CD4-positive, CD25-positive, alpha-beta regulatory T cell (primary cell): ENCODE measurements at regions not wholly inside any gene's neighbourhood (a gene's known extent, or its start where the extent isn't known, plus 50 kb on each side); places are given as distances from the start of the nearest gene placed in this dataset.

Experiments used
- ATAC-seq, 2 donors: fragments of 150-1000 bp; cut with Tn5 transposase; one replicate each; pipeline ENCODE4 v1.10.0; 2021; ENCODE audit warnings: low read depth in 2 of 2, moderate number of reproducible peaks in 2 of 2, moderate library complexity in 1 of 2
- DNase-seq, 3 donors: peaks; one replicate each; pipeline versions ENCODE4 v3.0.0 to v3.0.0-alpha.2; 2012 to 2022; ENCODE audit warnings: mixed read lengths in 1 of 3
- H3K27ac ChIP-seq: one replicate; pipeline ENCODE4 v1.7.0; 2013; ENCODE audit warnings: mild to moderate bottlenecking, low read length; ENCODE audit not compliant: insufficient read depth, poor library complexity, severe bottlenecking
- H3K27me3 ChIP-seq: one replicate; pipeline ENCODE4 v1.7.0; 2013; ENCODE audit warnings: low read length; ENCODE audit not compliant: control insufficient read depth, insufficient read depth
- H3K36me3 ChIP-seq: one replicate; pipeline ENCODE4 v1.7.0; 2013; ENCODE audit warnings: mild to moderate bottlenecking, low read length, moderate library complexity; ENCODE audit not compliant: control insufficient read depth, insufficient read depth
- H3K4me1 ChIP-seq: 2 replicates; pipeline ENCODE4 v1.7.0; 2013; ENCODE audit warnings: mild to moderate bottlenecking, low read length; ENCODE audit not compliant: insufficient read depth, control insufficient read depth, poor library complexity, severe bottlenecking
- H3K4me3 ChIP-seq: one replicate; pipeline ENCODE4 v1.7.0; 2013; ENCODE audit warnings: low read depth, mild to moderate bottlenecking, low read length, moderate library complexity
- H3K9me3 ChIP-seq, 2 experiments: 1 replicate in 1 of 2; 2 replicates in 1 of 2; pipeline ENCODE4 v1.7.0; 2013; ENCODE audit warnings: low read length in 2 of 2, mild to moderate bottlenecking in 1 of 2, moderate library complexity in 1 of 2; ENCODE audit not compliant: control insufficient read depth in 2 of 2
- H3K27ac Mint-ChIP-seq, 3 donors: one replicate each; pipeline ENCODE4 v1.8.0; 2020 to 2022; ENCODE audit warnings: mild to moderate bottlenecking in 3 of 3, mixed read lengths in 3 of 3, moderate library complexity in 2 of 3
- H3K27me3 Mint-ChIP-seq: one replicate; pipeline ENCODE4 v1.8.0; 2022; ENCODE audit warnings: mild to moderate bottlenecking, mixed read lengths
- H3K36me3 Mint-ChIP-seq: one replicate; pipeline ENCODE4 v1.8.0; 2020; ENCODE audit warnings: mixed read lengths
- H3K4me1 Mint-ChIP-seq, 4 donors: one replicate each; pipeline ENCODE4 v1.8.0; 2020 to 2022; ENCODE audit warnings: mixed read lengths in 4 of 4, mild to moderate bottlenecking in 1 of 4
- H3K4me3 Mint-ChIP-seq, 4 donors: one replicate each; pipeline ENCODE4 v1.8.0; 2020 to 2022; ENCODE audit warnings: mild to moderate bottlenecking in 4 of 4, mixed read lengths in 4 of 4, moderate library complexity in 3 of 4
- H3K9me3 Mint-ChIP-seq, 7 donors: one replicate each; pipeline ENCODE4 v1.8.0; 2020 to 2022; ENCODE audit warnings: mixed read lengths in 7 of 7, mild to moderate bottlenecking in 3 of 7, moderate library complexity in 2 of 7

DNA sequence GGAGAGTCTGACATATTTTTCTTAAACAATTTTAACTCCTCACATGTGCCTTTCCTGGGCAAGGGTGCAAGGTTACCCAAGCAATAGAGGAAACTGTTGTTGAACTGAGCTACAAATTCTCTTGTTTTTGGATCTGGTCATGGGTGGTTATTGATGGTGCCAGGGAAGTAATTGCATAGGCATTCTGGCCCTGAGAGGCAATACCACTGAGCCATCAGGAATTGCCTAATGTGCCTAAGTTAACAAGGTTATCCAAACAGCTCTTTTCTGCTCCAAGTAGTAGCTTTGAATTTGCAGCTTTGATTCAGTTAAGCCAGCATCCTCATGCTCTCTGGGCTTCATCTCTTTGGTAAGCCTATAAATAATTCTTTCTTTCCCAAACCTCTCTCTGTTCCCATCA is 266.0 kb upstream of the BTBD3 start:
- peaks cover 0 to 4% of the 10 kb centered on the region in 2 experiments for H3K9me3 ChIP-seq
- Mint-ChIP-seq H3K36me3 (no peaks in the 10 kb centered on the region), H3K27ac (no peak overlapping the region), H3K9me3 (peaks cover 0 to 15% (median 4%) of the 10 kb centered on the region in 7 donors), H3K4me3 (no peak overlapping the region), H3K27me3 (no peaks in the 10 kb centered on the region), H3K4me1 (no peaks in the 10 kb centered on the region)
- no peaks in the 10 kb centered on the region for H3K36me3 ChIP-seq
- H3K27ac ChIP-seq, result no peak overlapping the region
- H3K27me3 ChIP-seq, result no peaks in the 10 kb centered on the region
- ATAC-seq, result no peak
- H3K4me1 ChIP-seq, result no peaks in the 10 kb centered on the region
- DNase-seq, result no peak
- H3K4me3 ChIP-seq, result no peak overlapping the region

GRCh38 chr20:11652128-11652527 is 265.6 kb upstream of the BTBD3 start:
- Mint-ChIP-seq H3K27me3 (no peaks in the 10 kb centered on the region), H3K4me3 (no peak overlapping the region), H3K9me3 (peaks cover 0 to 15% (median 4%) of the 10 kb centered on the region in 7 donors), H3K27ac (no peak overlapping the region), H3K4me1 (no peaks in the 10 kb centered on the region), H3K36me3 (no peaks in the 10 kb centered on the region)
- no peak for DNase-seq
- no peak for ATAC-seq
- Histone ChIP-seq H3K4me3 (no peak overlapping the region), H3K36me3 (no peaks in the 10 kb centered on the region), H3K4me1 (no peaks in the 10 kb centered on the region), H3K9me3 (no peaks in the 10 kb centered on the region), H3K27me3 (no peaks in the 10 kb centered on the region), H3K27ac (no peak overlapping the region)

DNA sequence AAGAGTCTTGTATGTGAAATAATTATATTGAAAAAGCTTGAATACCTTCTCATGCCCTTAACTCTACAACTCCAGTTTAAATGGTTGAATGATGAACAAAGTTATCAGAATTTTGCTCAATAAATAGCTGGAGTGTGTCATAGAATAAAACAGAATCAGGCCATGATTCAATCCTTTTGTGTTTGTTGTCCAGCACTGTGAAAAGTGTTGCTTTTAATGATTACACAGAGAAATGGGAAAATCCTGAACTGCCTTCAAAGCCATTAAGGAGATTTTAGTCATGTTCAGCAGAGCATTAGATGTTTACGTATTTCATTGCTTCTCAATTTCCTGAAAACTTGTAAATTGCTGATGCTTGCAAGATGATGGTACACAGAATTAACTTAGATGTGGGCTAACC is 262.9 kb upstream of the BTBD3 start:
- ATAC-seq, result no peak
- Mint-ChIP-seq H3K27ac (no peak overlapping the region), H3K4me1 (no peaks in the 10 kb centered on the region), H3K27me3 (no peaks in the 10 kb centered on the region), H3K4me3 (no peak overlapping the region), H3K36me3 (no peaks in the 10 kb centered on the region), H3K9me3 (peaks cover 0 to 23% (median 5%) of the 10 kb centered on the region in 7 donors)
- Histone ChIP-seq H3K27me3 (no peaks in the 10 kb centered on the region), H3K4me3 (no peak overlapping the region), H3K9me3 (no peaks in the 10 kb centered on the region), H3K4me1 (no peaks in the 10 kb centered on the region), H3K27ac (no peak overlapping the region), H3K36me3 (no peaks in the 10 kb centered on the region)
- no peak for DNase-seq

GRCh38 chr20:11660673-11661072 is 257.0 kb upstream of the BTBD3 start:
- DNase-seq, result no peak
- H3K4me3 Mint-ChIP-seq, result no peak overlapping the region

GRCh38 chr20:11671015-11671511 is 246.6 kb upstream of the BTBD3 start:
- no peak overlapping the region for H3K27ac Mint-ChIP-seq
- no peaks in the 10 kb centered on the region for H3K4me1 ChIP-seq
- DNase-seq (no peak), ATAC-seq (no peak)
- no peak overlapping the region for H3K4me3 ChIP-seq
- no peaks in the 10 kb centered on the region for H3K4me1 Mint-ChIP-seq
- H3K27me3 Mint-ChIP-seq, result no peaks in the 10 kb centered on the region
- no peaks in the 10 kb centered on the region for H3K36me3 Mint-ChIP-seq
- H3K36me3 ChIP-seq, result no peaks in the 10 kb centered on the region
- no peak overlapping the region for H3K27ac ChIP-seq
- H3K9me3 ChIP-seq, result no peaks in the 10 kb centered on the region
- peaks cover 0 to 20% (median 6%) of the 10 kb centered on the region in 7 donors for H3K9me3 Mint-ChIP-seq
- no peaks in the 10 kb centered on the region for H3K27me3 ChIP-seq
- H3K4me3 Mint-ChIP-seq, result no peak overlapping the region

More at GRCh38 chr20:11660673-11661072, 257.0 kb upstream of the BTBD3 start:
- Histone ChIP-seq H3K4me1 (no peaks in the 10 kb centered on the region), H3K27me3 (no peaks in the 10 kb centered on the region), H3K9me3 (no peaks in the 10 kb centered on the region), H3K36me3 (no peaks in the 10 kb centered on the region), H3K27ac (no peak overlapping the region), H3K4me3 (no peak overlapping the region)
- no peak overlapping the region for H3K27ac Mint-ChIP-seq
- H3K4me1 Mint-ChIP-seq, result no peaks in the 10 kb centered on the region
- H3K27me3 Mint-ChIP-seq, result no peaks in the 10 kb centered on the region
- no peak for ATAC-seq
- H3K36me3 Mint-ChIP-seq, result no peaks in the 10 kb centered on the region
- peaks cover 0 to 15% (median 3%) of the 10 kb centered on the region in 7 donors for H3K9me3 Mint-ChIP-seq

DNA sequence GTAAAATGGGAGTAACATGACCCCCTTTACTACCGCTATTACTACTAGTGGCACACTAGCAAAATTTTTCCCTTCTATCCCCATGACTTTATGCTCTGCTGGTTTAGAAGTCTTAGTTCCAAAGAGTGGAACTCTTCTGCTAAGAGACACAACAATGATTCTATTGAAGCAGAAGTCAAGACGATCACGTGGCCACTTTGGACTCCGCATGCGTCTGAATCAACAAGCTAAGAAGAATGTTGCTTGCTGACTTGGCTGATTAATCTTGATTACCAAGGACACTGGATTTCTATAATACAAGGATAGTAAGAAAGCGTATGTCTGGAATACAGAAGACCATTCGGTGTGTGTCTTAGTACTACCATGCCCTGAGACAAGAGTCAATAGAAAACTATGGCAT is 244.7 kb upstream of the BTBD3 start:
- no peak overlapping the region for H3K4me3 ChIP-seq
- H3K9me3 ChIP-seq, result no peaks in the 10 kb centered on the region
- H3K27ac ChIP-seq, result no peak overlapping the region
- no peaks in the 10 kb centered on the region for H3K36me3 ChIP-seq
- Mint-ChIP-seq H3K4me3 (no peak overlapping the region), H3K9me3 (peaks cover 0 to 20% (median 4%) of the 10 kb centered on the region in 7 donors), H3K27ac (no peak overlapping the region), H3K27me3 (no peaks in the 10 kb centered on the region), H3K4me1 (no peaks in the 10 kb centered on the region), H3K36me3 (no peaks in the 10 kb centered on the region)
- H3K27me3 ChIP-seq, result no peaks in the 10 kb centered on the region
- ATAC-seq (no peak), DNase-seq (no peak)
- H3K4me1 ChIP-seq, result no peaks in the 10 kb centered on the region

DNA sequence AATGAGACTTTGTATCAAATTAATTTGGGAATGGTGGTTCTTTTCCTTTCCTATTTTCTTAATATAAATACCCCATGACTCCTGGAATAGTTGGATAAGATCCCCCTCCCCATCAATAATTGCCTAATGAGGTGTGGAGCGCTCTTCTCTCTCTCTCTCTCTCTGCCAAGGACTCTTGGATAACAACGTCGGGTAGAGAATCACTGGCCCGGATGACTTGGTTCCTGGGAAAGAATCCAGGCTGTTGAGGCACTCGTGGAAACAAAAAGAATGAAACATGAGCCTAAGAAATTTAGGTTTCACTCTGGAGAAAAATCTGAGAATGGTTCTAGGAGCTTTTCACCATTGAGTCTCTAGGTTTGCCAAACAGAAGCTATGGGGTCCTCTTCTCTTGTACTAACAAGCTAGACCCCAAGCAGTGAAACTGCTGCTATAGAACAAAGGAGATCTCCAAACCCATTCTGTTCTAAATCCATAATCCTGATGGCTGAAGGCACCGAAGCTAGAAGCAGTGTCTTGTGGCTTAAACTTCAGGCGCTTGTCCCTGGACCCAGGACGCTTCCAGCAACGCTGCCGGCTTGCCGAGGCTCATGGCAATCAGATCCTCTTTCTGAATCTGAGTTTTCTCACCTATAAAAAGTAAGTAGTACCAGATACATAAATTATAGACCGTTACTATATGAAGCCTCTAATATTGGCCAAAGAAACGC is 241.6 kb upstream of the BTBD3 start:
- no peaks in the 10 kb centered on the region for H3K4me1 ChIP-seq
- H3K36me3 ChIP-seq, result no peaks in the 10 kb centered on the region
- H3K4me3 Mint-ChIP-seq, result no peak overlapping the region
- no peak overlapping the region for H3K27ac ChIP-seq
- ATAC-seq, result no peak
- H3K4me1 Mint-ChIP-seq, result no peaks in the 10 kb centered on the region
- H3K4me3 ChIP-seq, result no peak overlapping the region
- no peaks in the 10 kb centered on the region for H3K36me3 Mint-ChIP-seq
- no peaks in the 10 kb centered on the region for H3K27me3 ChIP-seq
- DNase-seq, result no peak
- H3K9me3 Mint-ChIP-seq, result peaks cover 0 to 19% (median 4%) of the 10 kb centered on the region in 7 donors
- H3K27me3 Mint-ChIP-seq, result no peaks in the 10 kb centered on the region
- peaks cover 0 to 3% of the 10 kb centered on the region in 2 experiments for H3K9me3 ChIP-seq
- no peak overlapping the region for H3K27ac Mint-ChIP-seq
